OCI-LY7 (cell line): ENCODE measurements at regions not wholly inside any gene's neighbourhood (a gene's known extent, or its start where the extent isn't known, plus 50 kb on each side); places are given as distances from the start of the nearest gene placed in this dataset.

Source experiments
- BruUV-seq: library from RNA; stranded (reverse); fragments of 400-500 nt; replicated peaks from 2 replicates; lab custom pipeline; 2021; lab: Mats Ljungman, UMichigan
- CTCF ChIA-PET: fragments of 300-600 bp; sonication (Branson Sonifier 250); formaldehyde crosslinking; loops from one replicate; lab custom pipeline; 2022; ENCODE audit warnings: antibody characterized with exemption; ENCODE audit not compliant: unreplicated experiment; lab: Charles Lee
- POLR2A ChIA-PET: fragments of 300-600 bp; sonication (Branson Sonifier 250); formaldehyde crosslinking; loops from one replicate; lab custom pipeline; 2022; ENCODE audit warnings: antibody characterized with exemption; lab: Charles Lee
- DNase-seq: peaks from one replicate; pipeline ENCODE4 v3.0.0-alpha.2; 2015; ENCODE audit warnings: low spot score
- H2AFZ ChIP-seq: fragments of 200-600 bp; sonication (generic), shearing (Covaris generic); 2 replicates; pipeline ENCODE4 v1.6.1; 2014; ENCODE audit warnings: mild to moderate bottlenecking, antibody characterized with exemption, low read length, moderate library complexity
- H3K27ac ChIP-seq: fragments of 200-600 bp; sonication (generic); 2 replicates; pipeline ENCODE4 v1.5.1; 2014; ENCODE audit warnings: mixed run types, low read depth, mild to moderate bottlenecking, moderate library complexity, low read length, inconsistent platforms; ENCODE audit not compliant: poor library complexity, severe bottlenecking
- H3K36me3 ChIP-seq: fragments of 200-600 bp; sonication (generic); 2 replicates; pipeline ENCODE4 v1.6.1; 2014; ENCODE audit warnings: mild to moderate bottlenecking, antibody characterized with exemption, low read length, moderate library complexity, mixed read lengths; ENCODE audit not compliant: insufficient read depth
- H3K4me1 ChIP-seq: fragments of 200-600 bp; sonication (generic); 2 replicates; pipeline ENCODE4 v1.5.1; 2014; ENCODE audit warnings: mild to moderate bottlenecking, low read length; ENCODE audit not compliant: insufficient read depth, poor library complexity, severe bottlenecking
- H3K4me2 ChIP-seq: fragments of 200-600 bp; sonication (generic); 2 replicates; pipeline ENCODE4 v1.6.1; 2014; ENCODE audit warnings: mild to moderate bottlenecking, low read length
- H3K4me3 ChIP-seq: fragments of 200-600 bp; sonication (generic); 2 replicates; pipeline ENCODE4 v1.5.1; 2014; ENCODE audit warnings: mild to moderate bottlenecking, low read depth, low read length; ENCODE audit not compliant: poor library complexity, severe bottlenecking
- H3K79me2 ChIP-seq: fragments of 200-600 bp; sonication (generic); 2 replicates; pipeline ENCODE4 v1.6.1; 2016; ENCODE audit warnings: low read depth, mild to moderate bottlenecking, low read length, moderate library complexity, mixed read lengths; ENCODE audit not compliant: insufficient read depth
- H3K9me2 ChIP-seq: fragments of 200-600 bp; sonication (generic); 2 replicates; pipeline ENCODE4 v1.6.1; 2016; ENCODE audit warnings: mild to moderate bottlenecking, low read length, mixed read lengths; ENCODE audit not compliant: insufficient read depth
- H3K9me3 ChIP-seq: fragments of 200-600 bp; sonication (generic); 2 replicates; pipeline ENCODE4 v1.6.1; 2014; ENCODE audit warnings: mild to moderate bottlenecking, mixed run types, low read length, mixed read lengths
- H4K20me1 ChIP-seq: fragments of 200-600 bp; sonication (generic); 2 replicates; pipeline ENCODE4 v1.6.1; 2014; ENCODE audit warnings: mild to moderate bottlenecking, antibody characterized with exemption, low read length, moderate library complexity, mixed read lengths; ENCODE audit not compliant: insufficient read depth
- CTCF ChIP-seq: fragments of 200-600 bp; sonication (generic); conservative IDR thresholded peaks from 2 replicates; pipeline ENCODE4 v1.5.1; 2014; ENCODE audit warnings: mild to moderate bottlenecking, antibody characterized with exemption, low read length, moderate library complexity, mixed read lengths
- EZH2phosphoT487 ChIP-seq: fragments of 200-600 bp; sonication (generic); IDR thresholded peaks from 2 replicates; pipeline ENCODE4 v1.6.1; 2018; ENCODE audit warnings: low read depth, borderline replicate concordance, mild to moderate bottlenecking, mixed run types, antibody characterized with exemption, low read length, moderate library complexity, mixed read lengths
- intact Hi-C: fragments of 100-400 bp; cut with micrococcal nuclease; formaldehyde crosslinking; loops from one replicate; pipeline ENCODE4 v1.10.0; 2022; ENCODE audit not compliant: unreplicated experiment

DNA sequence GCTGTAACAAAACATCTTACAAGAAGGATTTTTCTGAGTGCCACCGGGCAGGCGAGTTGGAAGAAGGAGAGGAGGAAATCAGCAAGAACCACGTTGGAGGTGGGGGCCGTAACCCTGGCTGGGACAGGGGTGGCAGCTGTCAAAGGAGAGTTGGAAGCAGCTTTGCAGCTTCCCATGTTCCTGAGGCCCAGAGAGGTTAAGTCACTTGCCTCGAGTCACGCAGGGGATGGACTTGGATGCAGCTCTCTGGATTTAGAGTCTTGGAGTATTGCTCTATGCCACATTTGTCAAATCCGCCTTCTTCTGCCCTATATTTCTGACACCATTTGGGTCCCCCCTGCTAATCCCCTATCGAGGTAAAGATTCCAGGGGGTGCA, 83.0 kb upstream of the CIBAR2 start:
- no peaks in the 10 kb centered on the region for H3K79me2 ChIP-seq
- no peaks in the 10 kb centered on the region for H3K9me2 ChIP-seq
- no peaks in the 10 kb centered on the region for H4K20me1 ChIP-seq
- no peak overlapping the region for H3K4me3 ChIP-seq
- CTCF ChIA-PET: no interaction called here
- H3K4me1 ChIP-seq: no peaks in the 10 kb centered on the region
- TF ChIP-seq CTCF (no peak), EZH2phosphoT487 (no peak)
- POLR2A ChIA-PET: interaction anchor here (0.6 kb wide), 1 partner anchor 224 kb away, joined by 4 read pairs; no protein-coding TSS in a partner anchor
- no peak overlapping the region for H2AFZ ChIP-seq
- no peak overlapping the region for H3K4me2 ChIP-seq
- no peaks in the 10 kb centered on the region for H3K9me3 ChIP-seq
- DNase-seq: no peak
- intact Hi-C loops: no loop called here
- no peak overlapping the region for H3K27ac ChIP-seq
- H3K36me3 ChIP-seq: no peaks in the 10 kb centered on the region
- no TSS peak for BruUV-seq

DNA sequence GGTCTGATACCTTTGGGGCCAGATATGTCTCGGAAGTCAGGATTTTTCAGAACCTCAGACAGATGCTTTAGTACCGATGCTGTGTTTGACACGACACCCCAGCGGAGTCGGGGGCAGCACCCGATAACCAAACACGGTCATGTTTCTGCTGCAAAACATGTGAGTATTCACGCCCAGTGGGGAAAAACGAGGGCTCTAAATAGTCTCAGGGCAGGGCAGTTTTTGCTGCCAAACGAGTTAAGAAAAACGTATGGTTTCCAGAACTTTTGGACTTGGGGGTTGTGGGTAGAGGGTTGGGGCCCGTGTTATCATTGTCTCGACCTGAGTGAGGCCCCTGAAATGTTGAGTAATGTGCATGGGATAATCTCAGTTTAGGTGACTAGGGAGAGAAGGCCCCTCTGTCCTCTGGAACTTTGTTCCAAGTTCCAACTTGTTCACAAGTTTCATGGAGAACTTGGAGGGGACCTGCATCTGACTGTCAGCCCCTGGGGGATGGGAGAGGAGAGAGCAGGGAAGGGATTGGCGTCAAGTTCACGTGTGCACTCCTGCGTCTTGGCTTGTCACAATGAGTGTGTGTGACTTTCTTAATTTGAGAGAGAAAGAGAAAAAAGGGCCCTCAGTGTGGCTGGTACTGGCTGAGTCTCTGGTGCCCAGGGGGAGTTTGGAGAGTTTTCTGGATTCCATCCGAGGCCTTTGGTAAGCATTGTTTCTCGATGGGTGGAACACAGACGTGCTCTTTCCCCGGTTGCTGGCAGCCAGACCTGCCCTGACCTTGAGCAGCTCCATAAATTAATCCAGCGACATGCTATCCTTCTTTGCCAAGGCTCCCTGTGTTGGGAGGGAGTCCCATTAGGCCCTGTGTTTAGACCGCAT, 83.9 kb upstream of the CIBAR2 start:
- BruUV-seq: no TSS peak
- POLR2A ChIA-PET: interaction anchor here (0.6 kb wide), 1 partner anchor 224 kb away, joined by 4 read pairs; no protein-coding TSS in a partner anchor
- DNase-seq: no peak
- no peak overlapping the region for H3K4me3 ChIP-seq
- no peaks in the 10 kb centered on the region for H3K79me2 ChIP-seq
- peaks cover 4% of the 10 kb centered on the region for H3K4me1 ChIP-seq
- CTCF ChIA-PET: no interaction called here
- H3K27ac ChIP-seq: no peak overlapping the region
- no peaks in the 10 kb centered on the region for H4K20me1 ChIP-seq
- no peaks in the 10 kb centered on the region for H3K36me3 ChIP-seq
- no peaks in the 10 kb centered on the region for H3K9me3 ChIP-seq
- H3K4me2 ChIP-seq: no peak overlapping the region
- no peaks in the 10 kb centered on the region for H3K9me2 ChIP-seq
- no peak overlapping the region for H2AFZ ChIP-seq
- TF ChIP-seq EZH2phosphoT487: no peak
- TF ChIP-seq CTCF: no peak
- intact Hi-C loops: no loop called here

DNA sequence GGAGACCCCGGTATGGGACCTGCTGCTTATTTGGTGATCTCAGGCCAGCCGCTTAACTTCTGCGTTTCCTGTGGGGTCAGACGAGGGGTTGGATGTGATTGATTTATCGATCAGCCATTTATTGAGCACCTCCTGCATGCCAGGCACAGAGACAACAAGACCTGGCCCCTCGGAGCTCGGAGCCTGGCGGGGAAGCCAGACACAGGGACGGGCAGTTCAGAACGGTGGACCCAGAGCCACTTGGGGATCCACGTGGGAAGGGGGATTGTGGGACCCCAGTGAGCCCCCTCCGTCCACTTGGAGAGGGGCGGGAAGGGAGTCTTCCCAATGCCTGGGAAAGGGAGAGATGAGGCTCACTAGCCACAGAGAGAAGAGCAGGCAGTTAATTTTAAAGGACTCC, 84.7 kb upstream of the CIBAR2 start:
- H3K4me2 ChIP-seq: no peak overlapping the region
- no peaks in the 10 kb centered on the region for H3K9me2 ChIP-seq
- H3K36me3 ChIP-seq: no peaks in the 10 kb centered on the region
- TF ChIP-seq EZH2phosphoT487 (no peak), CTCF (no peak)
- H2AFZ ChIP-seq: no peak overlapping the region
- no peaks in the 10 kb centered on the region for H3K79me2 ChIP-seq
- DNase-seq: no peak
- ChIA-PET CTCF (no interaction called here), POLR2A (no interaction called here)
- H4K20me1 ChIP-seq: no peaks in the 10 kb centered on the region
- H3K4me1 ChIP-seq: peaks cover 4% of the 10 kb centered on the region
- intact Hi-C loops: no loop called here
- H3K27ac ChIP-seq: no peak overlapping the region
- no peaks in the 10 kb centered on the region for H3K9me3 ChIP-seq
- no peak overlapping the region for H3K4me3 ChIP-seq
- BruUV-seq: no TSS peak
